WTC11 (cell line): ENCODE measurements at regions not wholly inside any gene's neighbourhood (a gene's known extent, or its start where the extent isn't known, plus 50 kb on each side); places are given as distances from the start of the nearest gene placed in this dataset.
"Not testable (repeated sequence)": the region's sequence is repeated elsewhere in the genome, so short reads cannot be mapped to it uniquely, and the experiment has no call there.

Source experiments
- ATAC-seq: fragments of 200-7000 bp; cut with Tn5 transposase; 2 replicates; pipeline ENCODE4 v1.10.0; 2021; ENCODE audit warnings: mild to moderate bottlenecking, moderate library complexity
- CTCF ChIA-PET: fragments of 300-600 bp; sonication (Branson Sonifier 250); formaldehyde crosslinking; loops from one replicate; lab custom pipeline; 2021; ENCODE audit warnings: antibody characterized with exemption; lab: Charles Lee
- POLR2A ChIA-PET: fragments of 350-600 bp; sonication (Branson Sonifier 250); formaldehyde crosslinking; loops from one replicate; lab custom pipeline; 2021; ENCODE audit warnings: antibody characterized with exemption; lab: Charles Lee
- DNase-seq: peaks from one replicate; pipeline ENCODE4 v3.0.0; 2021; ENCODE audit warnings: low spot score
- H3K27ac Mint-ChIP-seq: 2 replicates; pipeline ENCODE4 v1.8.0; 2021; ENCODE audit warnings: mixed read lengths
- H3K27me3 Mint-ChIP-seq: 2 replicates; pipeline ENCODE4 v1.8.0; 2021; ENCODE audit warnings: low read depth, mild to moderate bottlenecking, moderate library complexity, mixed read lengths
- H3K36me3 Mint-ChIP-seq: 2 replicates; pipeline ENCODE4 v1.8.0; 2021; ENCODE audit warnings: mixed read lengths
- H3K4me1 Mint-ChIP-seq: 2 replicates; pipeline ENCODE4 v1.8.0; 2022; ENCODE audit warnings: mixed read lengths
- H3K4me3 Mint-ChIP-seq: 2 replicates; pipeline ENCODE4 v1.8.0; 2021; ENCODE audit warnings: mild to moderate bottlenecking, moderate library complexity, mixed read lengths
- H3K9me3 Mint-ChIP-seq: 2 replicates; pipeline ENCODE4 v1.8.0; 2021; ENCODE audit warnings: mixed read lengths
- CTCF ChIP-seq: fragments of 200-600 bp; IDR thresholded peaks from 2 replicates; pipeline ENCODE4 v1.8.0; 2022; ENCODE audit warnings: antibody characterized with exemption
- FOXK1 ChIP-seq: sonication (generic); formaldehyde crosslinking; IDR thresholded peaks from 2 replicates; pipeline ENCODE4 v1.8.0; 2022; ENCODE audit warnings: mild to moderate bottlenecking, moderate library complexity, missing genetic modification reagents
- HMGXB4 ChIP-seq: sonication (generic); formaldehyde crosslinking; IDR thresholded peaks from 2 replicates; pipeline ENCODE4 v1.8.1; 2023; ENCODE audit warnings: mild to moderate bottlenecking, moderate library complexity, missing genetic modification reagents
- ZNF317 ChIP-seq: sonication (generic); formaldehyde crosslinking; IDR thresholded peaks from 2 replicates; pipeline ENCODE4 v1.8.1; 2023; ENCODE audit warnings: low read depth, mild to moderate bottlenecking, moderate library complexity, missing genetic modification reagents, borderline replicate concordance

GRCh38 chr1:100820195-100820594 lies 74.4 kb downstream of the EXTL2 start:
- H3K27ac Mint-ChIP-seq, H3K4me1 Mint-ChIP-seq, H3K27me3 Mint-ChIP-seq, POLR2A ChIA-PET: not testable (repeated sequence)
- ATAC-seq (peak; percentile 99), DNase-seq (peak; percentile 71)
- Mint-ChIP-seq H3K36me3 (peaks cover 13% of the 10 kb centered on the region), H3K4me3 (0 out of 2 replicates have a peak overlapping the region, but pooled peaks have one; percentile 21), H3K9me3 (peaks cover 31% of the 10 kb centered on the region)
- CTCF ChIA-PET, result interaction anchor here (0.6 to 2.2 kb wide), 20 partner anchors 10 to 538 kb away, joined by 3 to 17 read pairs (median 4); partner anchors contain the start of genes EXTL2, GPR88, SLC30A7 and VCAM1
- TF ChIP-seq CTCF, result peak; percentile 69
- 0 out of 2 replicates have a peak, but pooled peaks have one; percentile 34 for TF ChIP-seq ZNF317
- TF ChIP-seq HMGXB4, result 0 out of 2 replicates have a peak, but pooled peaks have one; percentile 27
- TF ChIP-seq FOXK1 (CRISPR knock-in tag), result peak; percentile 81

GRCh38 chr1:100821919-100822318 lies 72.7 kb downstream of the EXTL2 start:
- DNase-seq, ATAC-seq, H3K4me1 Mint-ChIP-seq, CTCF ChIA-PET, POLR2A ChIA-PET, H3K27me3 Mint-ChIP-seq, H3K4me3 Mint-ChIP-seq, H3K27ac Mint-ChIP-seq: not testable (repeated sequence)
- Mint-ChIP-seq H3K36me3 (peaks cover 13% of the 10 kb centered on the region), H3K9me3 (peaks cover 33% of the 10 kb centered on the region)
